A549 (cell line): ENCODE measurements at regions not wholly inside any gene's neighbourhood (a gene's known extent, or its start where the extent isn't known, plus 50 kb on each side); places are given as distances from the start of the nearest gene placed in this dataset.
A peak's percentile ranks its signal among the peaks of the same experiment; 100 is the strongest.

Experiments
- ATAC-seq, 2 experiments: fragments of 200-7000 bp in 1 of 2; fragments of >200 bp in 1 of 2; cut with Nextera tagmentation in 1 of 2; cut with Tn5 transposase in 1 of 2; 3 replicates each; pipeline versions ENCODE4 v1.8.0 to v1.9.1; 2018 to 2020; ENCODE audit warnings: mild to moderate bottlenecking in 1 of 2, moderate library complexity in 1 of 2
- CTCF ChIA-PET: fragments of 300-600 bp; sonication (Branson Sonifier 250); formaldehyde crosslinking; extraction: SDS; loops from one replicate; lab custom pipeline; 2021; ENCODE audit warnings: antibody characterized with exemption, inconsistent platforms; lab: Yijun Ruan, JAX
- POLR2A ChIA-PET: fragments of 350-600 bp; formaldehyde crosslinking; extraction: SDS; loops from one replicate; lab custom pipeline; 2021; ENCODE audit warnings: antibody characterized with exemption, inconsistent platforms; lab: Yijun Ruan, JAX
- DNase-seq, 2 experiments: peaks; one replicate each; pipeline versions ENCODE4 v3.0.0 to v3.0.0-alpha.2; 2011 to 2016; ENCODE audit warnings: low read depth in 1 of 2, low spot score in 1 of 2
- FAIRE-seq: peaks from 2 replicates; lab custom pipeline; 2011; peaks lifted over from hg19 to GRCh38; lab: Jason Lieb, UNC
- H3K27ac ChIP-seq, 2 experiments: fragments of >200 bp; sonication (Bioruptor Twin); formaldehyde crosslinking; 3 replicates each; pipeline ENCODE4 v1.5.1; 2016 to 2017
- H3K4me1 ChIP-seq: fragments of >200 bp; sonication (Bioruptor Twin); formaldehyde crosslinking; 3 replicates; pipeline ENCODE4 v1.6.1; 2016
- H3K4me2 ChIP-seq: fragments of >200 bp; sonication (Bioruptor Twin); formaldehyde crosslinking; 3 replicates; pipeline ENCODE4 v1.6.1; 2016
- H3K4me3 ChIP-seq: fragments of >200 bp; sonication (Bioruptor Twin); formaldehyde crosslinking; 3 replicates; pipeline ENCODE4 v1.5.1; 2016
- H3K9me3 ChIP-seq: fragments of >200 bp; sonication (Bioruptor Twin); formaldehyde crosslinking; 3 replicates; pipeline ENCODE4 v1.6.1; 2016
- CBX2 ChIP-seq: fragments of 200-600 bp; sonication (generic); IDR thresholded peaks from 2 replicates; pipeline ENCODE4 v1.6.1; 2016; ENCODE audit warnings: low read depth, mild to moderate bottlenecking, borderline replicate concordance
- CEBPB ChIP-seq, 2 experiments: fragments of >200 bp in 1 of 2; sonication (Bioruptor Twin) in 1 of 2; formaldehyde crosslinking in 1 of 2; IDR thresholded peaks; 2 replicates each; pipeline ENCODE4 v1.6.1; 2012 to 2016
- CHD4 ChIP-seq: fragments of 200-600 bp; sonication (generic); IDR thresholded peaks from 2 replicates; pipeline ENCODE4 v1.6.1; 2016; ENCODE audit warnings: antibody characterized with exemption, mild to moderate bottlenecking, borderline replicate concordance
- EP300 ChIP-seq, 2 experiments: fragments of >200 bp; sonication (Bioruptor Twin); formaldehyde crosslinking; IDR thresholded peaks; 2 replicates in 1 of 2; 3 replicates in 1 of 2; pipeline ENCODE4 v1.6.1; 2016 to 2017
- FOSB ChIP-seq: fragments of 250-450 bp; sonication (Bioruptor Pico); IDR thresholded peaks from 2 replicates; pipeline ENCODE4 v1.5.0; 2020; ENCODE audit warnings: mild to moderate bottlenecking, moderate library complexity
- FOXS1 ChIP-seq: fragments of 250-450 bp; sonication (Bioruptor Pico); IDR thresholded peaks from 2 replicates; pipeline ENCODE4 v1.5.0; 2020; ENCODE audit warnings: mild to moderate bottlenecking, moderate library complexity
- HOXB13 ChIP-seq: fragments of 250-450 bp; sonication (Bioruptor Pico); IDR thresholded peaks from 2 replicates; pipeline ENCODE4 v1.5.0; 2020; ENCODE audit warnings: low read depth, mild to moderate bottlenecking, moderate library complexity
- JUN ChIP-seq, 2 experiments: fragments of >200 bp; sonication (Bioruptor Twin); formaldehyde crosslinking; IDR thresholded peaks; 2 replicates in 1 of 2; 3 replicates in 1 of 2; pipeline ENCODE4 v1.6.1; 2016 to 2017
- MAFK ChIP-seq: fragments of 450-650 bp; IDR thresholded peaks from 2 replicates; pipeline ENCODE4 v1.6.1; 2014; ENCODE audit not compliant: partially characterized antibody
- MAZ ChIP-seq: fragments of 150-350 bp; IDR thresholded peaks from 2 replicates; pipeline ENCODE4 v1.6.1; 2014; ENCODE audit warnings: antibody characterized with exemption, low read depth, low read length, borderline replicate concordance
- NR3C1 ChIP-seq: fragments of >200 bp; sonication (Bioruptor Twin); formaldehyde crosslinking; IDR thresholded peaks from 3 replicates; pipeline ENCODE4 v1.6.1; 2017
- PHF8 ChIP-seq: fragments of 200-600 bp; sonication (generic); IDR thresholded peaks from 2 replicates; pipeline ENCODE4 v1.6.1; 2016; ENCODE audit warnings: low read depth, mild to moderate bottlenecking, antibody characterized with exemption, moderate library complexity, borderline replicate concordance
- POLR2AphosphoS2 ChIP-seq: conservative IDR thresholded peaks from 2 replicates; pipeline ENCODE4 v1.6.1; 2012; ENCODE audit warnings: low read length, improper control_type of control experiment, inconsistent platforms
- RARB ChIP-seq: fragments of 250-450 bp; sonication (Bioruptor Pico); IDR thresholded peaks from 2 replicates; pipeline ENCODE4 v1.8.0; 2021; ENCODE audit warnings: mild to moderate bottlenecking, moderate library complexity
- RNF2 ChIP-seq: fragments of 200-600 bp; sonication (generic); IDR thresholded peaks from 2 replicates; pipeline ENCODE4 v1.6.1; 2016; ENCODE audit warnings: low read depth, mild to moderate bottlenecking, antibody characterized with exemption, moderate library complexity, borderline replicate concordance
- SMC3 ChIP-seq: fragments of >200 bp; sonication (Bioruptor Twin); formaldehyde crosslinking; IDR thresholded peaks from 3 replicates; pipeline ENCODE4 v1.6.1; 2018; ENCODE audit warnings: inconsistent platforms
- SREBF2 ChIP-seq: fragments of 450-650 bp; IDR thresholded peaks from 2 replicates; pipeline ENCODE4 v1.6.1; 2014; ENCODE audit warnings: mild to moderate bottlenecking, moderate library complexity
- TFCP2L1 ChIP-seq: fragments of 250-450 bp; sonication (Bioruptor Pico); IDR thresholded peaks from 2 replicates; pipeline ENCODE4 v1.5.0; 2021; ENCODE audit warnings: mild to moderate bottlenecking
- TP53 ChIP-seq: fragments of 250-450 bp; sonication (Bioruptor Pico); IDR thresholded peaks from 2 replicates; pipeline ENCODE4 v1.5.0; 2021; ENCODE audit warnings: mild to moderate bottlenecking, moderate library complexity
- ZNF302 ChIP-seq: fragments of 250-450 bp; sonication (Bioruptor Pico); IDR thresholded peaks from 2 replicates; pipeline ENCODE4 v1.9.0; 2021; ENCODE audit warnings: inconsistent platforms, mild to moderate bottlenecking, moderate library complexity
- WGBS: methylation state at CpG from one replicate; pipeline ENCODE4 v1.1.6; 2017; ENCODE audit errors: missing lambda C conversion rate; 5-methylcytosine and 5-hydroxymethylcytosine counted together
- TF ChIP-seq, protein P1 (sequence below): IDR thresholded peaks from 2 replicates; pipeline ENCODE4 v1.6.1; 2012
- TF ChIP-seq, protein P2 (sequence below): fragments of 450-650 bp; IDR thresholded peaks from 2 replicates; pipeline ENCODE4 v1.6.1; 2014; ENCODE audit warnings: antibody characterized with exemption
- TF ChIP-seq, protein P3 (sequence below): IDR thresholded peaks from 2 replicates; pipeline ENCODE4 v1.6.1; 2012

DNA sequence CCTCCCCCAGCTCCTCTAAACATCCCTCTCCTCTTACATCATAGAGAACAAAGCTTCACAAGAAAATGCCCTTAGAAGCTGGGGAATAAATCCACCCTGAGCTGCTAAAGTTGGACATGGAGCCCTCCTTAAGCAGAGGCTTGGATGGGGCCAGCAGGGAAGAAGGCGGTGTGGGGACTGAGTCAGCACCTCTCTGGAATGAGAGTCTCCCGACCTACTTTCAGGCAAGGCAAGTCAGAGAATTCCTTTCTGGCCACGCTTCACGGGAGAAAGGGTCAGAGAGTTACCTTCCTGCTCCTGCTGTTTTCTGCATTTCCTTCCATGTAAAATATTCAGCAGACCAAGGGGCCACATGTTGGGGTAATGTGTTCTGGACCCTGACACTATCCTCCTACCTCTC lies 113.3 kb upstream of the PRB2 start:
- no peak overlapping the region for H3K4me2 ChIP-seq
- no peak for TF ChIP-seq POLR2AphosphoS2
- no peak for TF ChIP-seq MAFK
- TF ChIP-seq, protein P1, sequence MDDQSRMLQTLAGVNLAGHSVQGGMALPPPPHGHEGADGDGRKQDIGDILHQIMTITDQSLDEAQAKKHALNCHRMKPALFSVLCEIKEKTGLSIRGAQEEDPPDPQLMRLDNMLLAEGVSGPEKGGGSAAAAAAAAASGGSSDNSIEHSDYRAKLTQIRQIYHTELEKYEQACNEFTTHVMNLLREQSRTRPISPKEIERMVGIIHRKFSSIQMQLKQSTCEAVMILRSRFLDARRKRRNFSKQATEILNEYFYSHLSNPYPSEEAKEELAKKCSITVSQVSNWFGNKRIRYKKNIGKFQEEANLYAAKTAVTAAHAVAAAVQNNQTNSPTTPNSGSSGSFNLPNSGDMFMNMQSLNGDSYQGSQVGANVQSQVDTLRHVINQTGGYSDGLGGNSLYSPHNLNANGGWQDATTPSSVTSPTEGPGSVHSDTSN, result no peak
- TF ChIP-seq CBX2, result no peak
- no peak for TF ChIP-seq CHD4
- no peak for TF ChIP-seq NR3C1
- TF ChIP-seq PHF8, result no peak
- POLR2A ChIA-PET, result no interaction called here
- 28% methylated on average over 4 of the region's 4 CpGs for WGBS
- no peak for FAIRE-seq
- H3K4me1 ChIP-seq, result no peaks in the 10 kb centered on the region
- H3K27ac ChIP-seq, result no peak overlapping the region
- no peak overlapping the region for H3K4me3 ChIP-seq
- no peak; a peak in 1 of 6 replicates for ATAC-seq
- CTCF ChIA-PET, result interaction anchor here (0.7 to 2.0 kb wide), 3 partner anchors 9 to 737 kb away, joined by 3 to 5 read pairs (median 4); no protein-coding TSS in a partner anchor
- no peak for DNase-seq
- H3K9me3 ChIP-seq, result no peaks in the 10 kb centered on the region

DNA sequence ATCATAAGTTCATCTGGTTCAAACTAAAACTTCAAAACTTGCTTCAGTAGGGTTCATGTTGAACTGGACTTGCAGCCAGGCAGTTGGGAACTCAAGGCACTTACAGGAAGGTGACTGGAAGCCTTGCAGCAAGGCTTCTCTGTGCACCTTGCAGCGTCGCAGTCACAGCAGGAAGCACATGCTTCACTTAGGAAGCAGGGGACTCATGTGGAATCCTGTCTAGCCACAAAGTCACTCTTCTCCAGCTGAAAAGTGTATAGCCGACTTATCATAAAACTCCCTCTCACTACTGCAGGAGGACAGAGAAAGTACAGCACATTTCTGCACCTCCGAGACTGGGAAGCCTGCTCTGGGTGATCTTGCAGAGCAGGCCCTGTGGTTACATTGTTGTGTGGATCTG lies 114.0 kb upstream of the PRB2 start:
- H3K4me3 ChIP-seq, result no peak overlapping the region
- no peak overlapping the region for H3K27ac ChIP-seq
- no peak overlapping the region for H3K4me2 ChIP-seq
- FAIRE-seq (no peak), DNase-seq (no peak), ATAC-seq (no peak)
- TF ChIP-seq MAZ (no peak), HOXB13 (CRISPR knock-in tag) (no peak)
- H3K4me1 ChIP-seq, result no peaks in the 10 kb centered on the region
- CTCF ChIA-PET, result interaction anchor here (2.0 to 2.1 kb wide), 2 partner anchors 8 to 10 kb away, joined by 5 read pairs; no protein-coding TSS in a partner anchor
- H3K9me3 ChIP-seq, result no peaks in the 10 kb centered on the region
- WGBS, result 38% methylated on average over 4 of the region's 4 CpGs
- POLR2A ChIA-PET, result no interaction called here

DNA sequence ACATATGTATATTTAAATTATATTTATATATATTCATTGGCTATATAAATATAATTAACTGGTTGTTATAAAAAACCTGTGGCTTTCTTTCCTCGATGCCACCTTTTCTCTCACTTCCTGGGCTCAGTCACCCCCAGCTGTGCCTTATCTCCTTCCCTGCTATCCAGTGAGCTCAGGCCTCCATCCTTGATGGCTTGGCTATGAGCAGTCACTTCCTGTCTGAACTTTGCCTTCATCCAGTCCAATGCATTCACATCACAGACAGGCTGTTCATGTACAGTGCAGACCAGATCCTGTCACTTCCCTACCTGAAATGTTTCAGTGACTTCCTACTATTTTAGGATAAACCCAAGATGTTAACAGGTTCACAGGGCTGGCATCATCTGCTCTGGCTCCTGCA lies 115.3 kb upstream of the PRB2 start:
- FAIRE-seq (no peak), DNase-seq (no peak), ATAC-seq (no peak)
- Histone ChIP-seq H3K9me3 (no peaks in the 10 kb centered on the region), H3K4me1 (no peaks in the 10 kb centered on the region), H3K4me3 (no peak overlapping the region), H3K4me2 (no peak overlapping the region), H3K27ac (no peak overlapping the region)
- CTCF ChIA-PET, result interaction anchor here (2.1 kb wide), 1 partner anchor 9 kb away, joined by 5 read pairs; no protein-coding TSS in a partner anchor
- TF ChIP-seq FOXS1 (CRISPR knock-in tag), result no peak
- WGBS, result 10% methylated on average over 1 of the region's 1 CpG
- POLR2A ChIA-PET, result no interaction called here

DNA sequence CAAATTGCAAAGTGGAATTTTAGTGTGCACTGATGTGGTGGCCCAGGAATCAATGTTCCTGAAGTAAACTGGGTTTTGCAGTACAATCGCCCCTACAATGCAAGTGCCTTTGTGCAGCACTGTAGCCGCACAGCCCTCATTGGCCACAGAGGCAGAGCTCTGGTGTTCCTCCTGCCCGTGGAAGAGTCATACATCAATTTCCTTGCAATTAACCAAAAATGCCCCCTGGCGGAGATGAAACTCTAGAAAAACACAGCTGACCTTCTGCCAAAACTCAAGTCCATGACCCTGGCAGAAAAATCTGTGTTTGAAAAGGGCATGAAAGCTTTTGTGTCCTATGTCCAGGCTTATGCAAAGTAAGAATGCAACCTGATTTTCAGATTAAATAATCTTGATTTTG lies 117.9 kb upstream of the PRB2 start:
- Histone ChIP-seq H3K27ac (no peak overlapping the region), H3K4me2 (no peak overlapping the region), H3K9me3 (no peaks in the 10 kb centered on the region), H3K4me3 (no peak overlapping the region), H3K4me1 (no peaks in the 10 kb centered on the region)
- CTCF ChIA-PET, result interaction anchor here (0.6 to 1.1 kb wide), 3 partner anchors 19 to 611 kb away, joined by 3 to 4 read pairs (median 3); no protein-coding TSS in a partner anchor
- ATAC-seq, result peak; percentile 54 to 69; a peak in 4 of 6 replicates
- DNase-seq, result peak; percentile 24 to 35
- POLR2A ChIA-PET, result no interaction called here
- no peak for FAIRE-seq
- TF ChIP-seq SREBF2 (no peak), TFCP2L1 (CRISPR knock-in tag) (no peak), RNF2 (no peak), FOSB (CRISPR knock-in tag) (no peak), RARB (CRISPR knock-in tag) (no peak), EP300 (IDR thresholded peaks at IDR 0.05) (no peak), SMC3 (no peak), CEBPB (IDR thresholded peaks at IDR 0.05) (no peak), TP53 (CRISPR knock-in tag) (no peak), HOXB13 (CRISPR knock-in tag) (no peak), ZNF302 (CRISPR knock-in tag) (no peak), PHF8 (no peak), JUN (IDR thresholded peaks at IDR 0.05) (no peak)
- TF ChIP-seq, protein P2, sequence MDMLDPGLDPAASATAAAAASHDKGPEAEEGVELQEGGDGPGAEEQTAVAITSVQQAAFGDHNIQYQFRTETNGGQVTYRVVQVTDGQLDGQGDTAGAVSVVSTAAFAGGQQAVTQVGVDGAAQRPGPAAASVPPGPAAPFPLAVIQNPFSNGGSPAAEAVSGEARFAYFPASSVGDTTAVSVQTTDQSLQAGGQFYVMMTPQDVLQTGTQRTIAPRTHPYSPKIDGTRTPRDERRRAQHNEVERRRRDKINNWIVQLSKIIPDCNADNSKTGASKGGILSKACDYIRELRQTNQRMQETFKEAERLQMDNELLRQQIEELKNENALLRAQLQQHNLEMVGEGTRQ, result no peak
- TF ChIP-seq, protein P3, sequence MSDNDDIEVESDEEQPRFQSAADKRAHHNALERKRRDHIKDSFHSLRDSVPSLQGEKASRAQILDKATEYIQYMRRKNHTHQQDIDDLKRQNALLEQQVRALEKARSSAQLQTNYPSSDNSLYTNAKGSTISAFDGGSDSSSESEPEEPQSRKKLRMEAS, result no peak
- WGBS, result 40% methylated on average over 4 of the region's 4 CpGs
